Glutamatergic neuron (in vitro differentiated cells): ENCODE measurements at regions not wholly inside any gene's neighbourhood (a gene's known extent, or its start where the extent isn't known, plus 50 kb on each side); places are given as distances from the start of the nearest gene placed in this dataset.

Experiments used
- DNase-seq: peaks from one replicate; pipeline ENCODE4 v3.0.0; 2022
- H3K27ac Mint-ChIP-seq: one replicate; pipeline ENCODE4 v1.8.0; 2020; ENCODE audit warnings: mild to moderate bottlenecking, mixed read lengths, inconsistent platforms; ENCODE audit not compliant: unreplicated experiment
- H3K27me3 Mint-ChIP-seq: one replicate; pipeline ENCODE4 v1.8.0; 2020; ENCODE audit warnings: mild to moderate bottlenecking, moderate library complexity, mixed read lengths, inconsistent platforms; ENCODE audit not compliant: unreplicated experiment
- H3K36me3 Mint-ChIP-seq: one replicate; pipeline ENCODE4 v1.8.0; 2020; ENCODE audit warnings: mild to moderate bottlenecking, mixed read lengths, inconsistent platforms; ENCODE audit not compliant: unreplicated experiment
- H3K4me1 Mint-ChIP-seq: one replicate; pipeline ENCODE4 v1.8.0; 2020; ENCODE audit warnings: mild to moderate bottlenecking, low read depth, mixed read lengths, inconsistent platforms; ENCODE audit not compliant: unreplicated experiment
- H3K4me3 Mint-ChIP-seq: one replicate; pipeline ENCODE4 v1.8.0; 2020; ENCODE audit warnings: mild to moderate bottlenecking, mixed read lengths, inconsistent platforms; ENCODE audit not compliant: unreplicated experiment
- H3K9me3 Mint-ChIP-seq: one replicate; pipeline ENCODE4 v1.8.0; 2020; ENCODE audit warnings: mild to moderate bottlenecking, moderate library complexity, mixed read lengths, inconsistent platforms; ENCODE audit not compliant: unreplicated experiment
- CTCF ChIP-seq: fragments of 200-600 bp; sonication (generic); IDR thresholded peaks from one replicate; pipeline ENCODE4 v1.5.0; 2021; ENCODE audit not compliant: partially characterized antibody, unreplicated experiment

- Mint-ChIP-seq H3K4me3 (no peak overlapping the region), H3K27me3 (no peaks in the 10 kb centered on the region), H3K4me1 (no peaks in the 10 kb centered on the region), H3K36me3 (no peaks in the 10 kb centered on the region), H3K9me3 (peaks cover 2% of the 10 kb centered on the region), H3K27ac (no peak overlapping the region)
- no peak for TF ChIP-seq CTCF
- no peak for DNase-seq
These were observed 168.3 kb upstream of the TSHZ3 start for GRCh38 chr19:31517224-31518180.

- no peak for TF ChIP-seq CTCF
- no peak for DNase-seq
- no peak overlapping the region for H3K27ac Mint-ChIP-seq
- H3K4me1 Mint-ChIP-seq, result no peaks in the 10 kb centered on the region
- no peak overlapping the region for H3K4me3 Mint-ChIP-seq
- H3K36me3 Mint-ChIP-seq, result no peaks in the 10 kb centered on the region
- peaks cover 2% of the 10 kb centered on the region for H3K9me3 Mint-ChIP-seq
- H3K27me3 Mint-ChIP-seq, result no peaks in the 10 kb centered on the region
These were observed 169.2 kb upstream of the TSHZ3 start for GRCh38 chr19:31518216-31519020.

GRCh38 chr19:31519256-31519655, 170.0 kb upstream of the TSHZ3 start:
- Mint-ChIP-seq H3K27me3 (no peaks in the 10 kb centered on the region), H3K4me3 (no peak overlapping the region), H3K27ac (no peak overlapping the region), H3K9me3 (peaks cover 2% of the 10 kb centered on the region), H3K36me3 (no peaks in the 10 kb centered on the region), H3K4me1 (no peaks in the 10 kb centered on the region)
- DNase-seq, result no peak
- no peak for TF ChIP-seq CTCF

GRCh38 chr19:31519908-31520307, 170.7 kb upstream of the TSHZ3 start:
- H3K4me3 Mint-ChIP-seq, result no peak overlapping the region
- H3K36me3 Mint-ChIP-seq, result no peaks in the 10 kb centered on the region
- DNase-seq, result no peak
- no peaks in the 10 kb centered on the region for H3K4me1 Mint-ChIP-seq
- no peak overlapping the region for H3K27ac Mint-ChIP-seq
- H3K27me3 Mint-ChIP-seq, result no peaks in the 10 kb centered on the region
- no peak for TF ChIP-seq CTCF
- H3K9me3 Mint-ChIP-seq, result peaks cover 2% of the 10 kb centered on the region
